GM12875 (cell line): ENCODE measurements at regions not wholly inside any gene's neighbourhood (a gene's known extent, or its start where the extent isn't known, plus 50 kb on each side); places are given as distances from the start of the nearest gene placed in this dataset.

Source experiments
- H3K4me3 ChIP-seq: one replicate; pipeline ENCODE4 v1.5.1; 2011; ENCODE audit warnings: low read depth, low read length, control low read depth
- CTCF ChIP-seq: IDR thresholded peaks from 2 replicates; pipeline ENCODE4 v1.5.1; 2011; ENCODE audit warnings: low read depth, mild to moderate bottlenecking, control low read depth, inconsistent platforms, low read length, moderate library complexity, borderline replicate concordance; ENCODE audit not compliant: insufficient read depth

DNA sequence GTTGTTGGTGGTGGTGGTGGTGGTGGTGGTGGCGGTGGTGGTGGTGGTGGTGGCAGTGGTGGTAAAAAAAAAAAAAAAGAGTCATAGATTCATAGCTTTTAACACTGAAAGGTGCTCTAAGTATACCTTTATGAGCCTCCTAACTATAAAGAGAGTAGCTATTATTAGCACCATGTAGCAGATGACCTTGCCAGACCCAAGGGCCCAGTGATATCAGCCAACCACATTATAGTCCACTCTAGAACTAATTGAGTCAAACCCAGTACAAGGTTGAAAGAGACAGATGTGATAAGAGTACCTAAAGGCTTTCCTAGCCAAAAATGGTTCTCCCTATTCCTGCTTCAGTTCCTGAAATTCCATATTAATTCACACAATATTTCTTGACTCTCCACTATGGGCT is 245.3 kb downstream of the HACE1 start:
- no peak overlapping the region for H3K4me3 ChIP-seq
- no peak for TF ChIP-seq CTCF

- TF ChIP-seq CTCF: no peak
- no peak overlapping the region for H3K4me3 ChIP-seq
Observed at GRCh38 chr6:104613416-104614001, 246.2 kb downstream of the HACE1 start.

- H3K4me3 ChIP-seq: no peak overlapping the region
- no peak for TF ChIP-seq CTCF
Observed at GRCh38 chr6:104612541-104612940, 247.2 kb downstream of the HACE1 start.

GRCh38 chr6:104608101-104608500 is 251.6 kb downstream of the HACE1 start:
- no peak for TF ChIP-seq CTCF
- H3K4me3 ChIP-seq: no peak overlapping the region

GRCh38 chr6:104607501-104607900 is 252.2 kb downstream of the HACE1 start:
- no peak overlapping the region for H3K4me3 ChIP-seq
- no peak for TF ChIP-seq CTCF

DNA sequence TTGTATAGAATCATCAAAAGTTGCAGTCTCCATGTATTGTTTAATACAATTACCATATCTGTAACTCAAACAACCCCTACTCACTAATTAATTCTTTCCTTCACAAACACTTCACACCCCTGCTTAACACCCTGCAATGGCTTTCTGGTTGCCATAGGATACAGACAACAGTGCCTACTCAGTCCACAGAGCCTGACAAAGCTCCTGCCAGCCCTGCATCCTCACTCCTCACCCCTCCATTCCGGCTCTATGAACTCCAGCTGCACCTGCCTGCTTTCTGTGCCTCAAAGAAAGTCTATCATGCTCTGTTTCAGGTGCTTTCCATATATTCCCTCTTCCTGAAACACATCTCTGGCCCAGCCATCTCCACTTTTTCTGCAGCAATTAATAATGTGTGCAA is 253.4 kb downstream of the HACE1 start:
- TF ChIP-seq CTCF: no peak
- H3K4me3 ChIP-seq: no peak overlapping the region

- no peak overlapping the region for H3K4me3 ChIP-seq
- TF ChIP-seq CTCF: no peak
Observed at GRCh38 chr6:104604685-104605084, 255.0 kb downstream of the HACE1 start.
